ENCODE measurements at regions not wholly inside any gene's neighbourhood (a gene's known extent, or its start where the extent isn't known, plus 50 kb on each side); places are given as distances from the start of the nearest gene placed in this dataset.

DNA sequence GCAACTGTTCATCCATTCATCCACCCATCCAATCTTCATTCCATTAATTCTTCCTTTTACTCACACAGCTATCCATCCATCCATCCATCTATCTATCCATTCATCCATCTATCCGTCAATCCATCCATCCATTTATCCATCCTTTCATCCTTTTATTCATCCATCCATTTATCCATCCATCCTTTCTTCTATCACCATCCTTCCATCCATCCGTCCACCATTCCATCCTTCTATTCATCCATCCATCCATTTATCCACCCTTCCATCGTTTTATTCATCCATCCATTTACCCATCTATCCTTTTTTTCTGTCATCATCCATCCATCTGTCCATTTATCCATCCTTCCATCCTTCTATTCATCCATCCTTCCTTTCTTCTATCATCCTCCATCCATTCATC lies 73.0 kb upstream of the FOXF1 start:
- Histone ChIP-seq H3K27me3 (ENCODE audit: insufficient read depth, poor library complexity, severe bottlenecking) (no peaks in the 10 kb centered on the region), H3K4me3 (replicated peaks; ENCODE audit: insufficient read depth, low read length) (no peak overlapping the region), H3K27ac (replicated peaks) (no peak overlapping the region)
- DNase-seq (ENCODE audit: low read depth in 1 of 2, low spot score in 1 of 2), result no peak
- no peak for TF ChIP-seq GABPA (IDR thresholded peaks at IDR 0.05; ENCODE audit: low read depth)
- TF ChIP-seq, protein P1, sequence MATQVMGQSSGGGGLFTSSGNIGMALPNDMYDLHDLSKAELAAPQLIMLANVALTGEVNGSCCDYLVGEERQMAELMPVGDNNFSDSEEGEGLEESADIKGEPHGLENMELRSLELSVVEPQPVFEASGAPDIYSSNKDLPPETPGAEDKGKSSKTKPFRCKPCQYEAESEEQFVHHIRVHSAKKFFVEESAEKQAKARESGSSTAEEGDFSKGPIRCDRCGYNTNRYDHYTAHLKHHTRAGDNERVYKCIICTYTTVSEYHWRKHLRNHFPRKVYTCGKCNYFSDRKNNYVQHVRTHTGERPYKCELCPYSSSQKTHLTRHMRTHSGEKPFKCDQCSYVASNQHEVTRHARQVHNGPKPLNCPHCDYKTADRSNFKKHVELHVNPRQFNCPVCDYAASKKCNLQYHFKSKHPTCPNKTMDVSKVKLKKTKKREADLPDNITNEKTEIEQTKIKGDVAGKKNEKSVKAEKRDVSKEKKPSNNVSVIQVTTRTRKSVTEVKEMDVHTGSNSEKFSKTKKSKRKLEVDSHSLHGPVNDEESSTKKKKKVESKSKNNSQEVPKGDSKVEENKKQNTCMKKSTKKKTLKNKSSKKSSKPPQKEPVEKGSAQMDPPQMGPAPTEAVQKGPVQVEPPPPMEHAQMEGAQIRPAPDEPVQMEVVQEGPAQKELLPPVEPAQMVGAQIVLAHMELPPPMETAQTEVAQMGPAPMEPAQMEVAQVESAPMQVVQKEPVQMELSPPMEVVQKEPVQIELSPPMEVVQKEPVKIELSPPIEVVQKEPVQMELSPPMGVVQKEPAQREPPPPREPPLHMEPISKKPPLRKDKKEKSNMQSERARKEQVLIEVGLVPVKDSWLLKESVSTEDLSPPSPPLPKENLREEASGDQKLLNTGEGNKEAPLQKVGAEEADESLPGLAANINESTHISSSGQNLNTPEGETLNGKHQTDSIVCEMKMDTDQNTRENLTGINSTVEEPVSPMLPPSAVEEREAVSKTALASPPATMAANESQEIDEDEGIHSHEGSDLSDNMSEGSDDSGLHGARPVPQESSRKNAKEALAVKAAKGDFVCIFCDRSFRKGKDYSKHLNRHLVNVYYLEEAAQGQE (IDR thresholded peaks at IDR 0.05; ENCODE audit: insufficient replicate concordance, low read depth), result no peak
- TF ChIP-seq, protein P2, sequence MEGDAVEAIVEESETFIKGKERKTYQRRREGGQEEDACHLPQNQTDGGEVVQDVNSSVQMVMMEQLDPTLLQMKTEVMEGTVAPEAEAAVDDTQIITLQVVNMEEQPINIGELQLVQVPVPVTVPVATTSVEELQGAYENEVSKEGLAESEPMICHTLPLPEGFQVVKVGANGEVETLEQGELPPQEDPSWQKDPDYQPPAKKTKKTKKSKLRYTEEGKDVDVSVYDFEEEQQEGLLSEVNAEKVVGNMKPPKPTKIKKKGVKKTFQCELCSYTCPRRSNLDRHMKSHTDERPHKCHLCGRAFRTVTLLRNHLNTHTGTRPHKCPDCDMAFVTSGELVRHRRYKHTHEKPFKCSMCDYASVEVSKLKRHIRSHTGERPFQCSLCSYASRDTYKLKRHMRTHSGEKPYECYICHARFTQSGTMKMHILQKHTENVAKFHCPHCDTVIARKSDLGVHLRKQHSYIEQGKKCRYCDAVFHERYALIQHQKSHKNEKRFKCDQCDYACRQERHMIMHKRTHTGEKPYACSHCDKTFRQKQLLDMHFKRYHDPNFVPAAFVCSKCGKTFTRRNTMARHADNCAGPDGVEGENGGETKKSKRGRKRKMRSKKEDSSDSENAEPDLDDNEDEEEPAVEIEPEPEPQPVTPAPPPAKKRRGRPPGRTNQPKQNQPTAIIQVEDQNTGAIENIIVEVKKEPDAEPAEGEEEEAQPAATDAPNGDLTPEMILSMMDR (IDR thresholded peaks at IDR 0.05; ENCODE audit: insufficient read depth, low read length), result no peak
- TF ChIP-seq SPI1 (IDR thresholded peaks at IDR 0.05; ENCODE audit: borderline replicate concordance, low read depth), result no peak
- TF ChIP-seq POLR2AphosphoS5 (IDR thresholded peaks at IDR 0.05; ENCODE audit: low read depth), result no peak

DNA sequence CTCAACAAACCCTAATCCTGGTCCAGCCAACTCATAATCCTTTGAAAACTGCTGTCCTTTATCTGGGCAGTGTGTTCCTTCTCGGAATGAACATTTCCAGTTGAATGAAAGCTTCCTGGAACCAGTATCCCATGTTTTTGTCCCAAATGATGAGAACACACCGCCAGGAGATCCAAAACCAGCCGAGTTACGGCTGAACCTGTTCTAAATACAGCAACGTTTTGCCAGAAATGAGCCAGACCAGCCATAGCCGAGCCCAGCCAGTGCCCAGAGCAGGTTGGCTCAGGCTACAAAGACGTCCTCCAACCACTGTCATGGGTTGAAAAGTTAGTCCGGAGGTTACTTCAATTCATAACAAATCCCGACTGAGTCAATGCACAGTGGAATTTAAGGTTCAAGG lies 67.6 kb upstream of the FOXF1 start:
- Histone ChIP-seq H3K27ac (replicated peaks) (no peak overlapping the region), H3K4me3 (replicated peaks; ENCODE audit: insufficient read depth, low read length) (no peak overlapping the region), H3K27me3 (ENCODE audit: insufficient read depth, poor library complexity, severe bottlenecking) (no peaks in the 10 kb centered on the region)
- TF ChIP-seq, protein P1 (IDR thresholded peaks at IDR 0.05; ENCODE audit: insufficient replicate concordance, low read depth), result no peak
- TF ChIP-seq SPI1 (IDR thresholded peaks at IDR 0.05; ENCODE audit: borderline replicate concordance, low read depth) (no peak), GABPA (IDR thresholded peaks at IDR 0.05; ENCODE audit: low read depth) (no peak), POLR2AphosphoS5 (IDR thresholded peaks at IDR 0.05; ENCODE audit: low read depth) (no peak)
- TF ChIP-seq, protein P2 (IDR thresholded peaks at IDR 0.05; ENCODE audit: insufficient read depth, low read length), result no peak
- no peak for DNase-seq (ENCODE audit: low read depth in 1 of 2, low spot score in 1 of 2)

DNA sequence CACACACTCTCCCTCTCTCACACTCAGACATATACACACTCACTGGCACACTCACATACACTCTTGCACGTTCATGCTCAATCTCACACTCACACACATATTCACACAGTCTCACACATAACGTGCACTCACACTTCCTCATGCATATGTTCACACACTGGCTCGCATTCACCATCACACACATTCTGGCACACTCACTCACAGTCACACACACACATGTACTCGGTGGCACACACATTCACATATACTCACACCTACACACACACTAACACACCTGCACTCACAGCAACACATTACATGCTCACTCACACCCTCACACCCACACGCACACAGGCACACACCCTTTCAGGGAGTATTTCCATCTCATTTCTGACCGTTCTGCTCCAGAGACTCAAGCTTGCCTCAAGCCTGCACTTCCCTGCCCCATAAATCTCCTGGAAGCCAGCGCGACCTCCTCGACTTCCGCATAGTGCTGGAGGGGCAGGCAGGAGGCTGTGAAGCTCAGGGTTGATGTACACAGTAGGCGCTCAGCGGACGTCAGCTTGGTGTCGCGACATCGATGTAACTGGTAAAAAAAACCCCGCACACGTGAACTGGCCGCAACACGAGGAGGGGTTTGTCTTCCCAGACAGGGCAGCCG lies 66.7 kb upstream of the FOXF1 start:
- Histone ChIP-seq H3K4me3 (replicated peaks; ENCODE audit: insufficient read depth, low read length) (no peak overlapping the region), H3K27me3 (ENCODE audit: insufficient read depth, poor library complexity, severe bottlenecking) (no peaks in the 10 kb centered on the region), H3K27ac (replicated peaks) (no peak overlapping the region)
- no peak for DNase-seq (ENCODE audit: low read depth in 1 of 2, low spot score in 1 of 2)
- TF ChIP-seq POLR2AphosphoS5 (IDR thresholded peaks at IDR 0.05; ENCODE audit: low read depth), result no peak
- no peak for TF ChIP-seq SPI1 (IDR thresholded peaks at IDR 0.05; ENCODE audit: borderline replicate concordance, low read depth)
- TF ChIP-seq, protein P2 (IDR thresholded peaks at IDR 0.05; ENCODE audit: insufficient read depth, low read length), result no peak
- TF ChIP-seq GABPA (IDR thresholded peaks at IDR 0.05; ENCODE audit: low read depth), result no peak
- TF ChIP-seq, protein P1 (IDR thresholded peaks at IDR 0.05; ENCODE audit: insufficient replicate concordance, low read depth), result no peak

Data from HL-60 (cell line).